H9 (cell line): ENCODE measurements at regions not wholly inside any gene's neighbourhood (a gene's known extent, or its start where the extent isn't known, plus 50 kb on each side); places are given as distances from the start of the nearest gene placed in this dataset.

Source experiments
- DNase-seq: peaks from one replicate; pipeline ENCODE4 v3.0.0-alpha.2; 2017
- H2AFZ ChIP-seq: one replicate; pipeline ENCODE4 v1.6.1; 2013; ENCODE audit warnings: mild to moderate bottlenecking, low read length, control low read depth, moderate library complexity
- H2AK5ac ChIP-seq: 2 replicates; pipeline ENCODE4 v1.6.1; 2013; ENCODE audit warnings: low read length, control low read depth, mixed read lengths; ENCODE audit not compliant: insufficient read length
- H2BK120ac ChIP-seq: one replicate; pipeline ENCODE4 v1.6.1; 2013; ENCODE audit warnings: low read depth, mild to moderate bottlenecking, low read length, control low read depth, inconsistent platforms; ENCODE audit not compliant: poor library complexity, severe bottlenecking
- H2BK12ac ChIP-seq: 2 replicates; pipeline ENCODE4 v1.6.1; 2013; ENCODE audit warnings: low read length, control low read depth, mixed read lengths, low read depth; ENCODE audit not compliant: insufficient read length
- H2BK15ac ChIP-seq: 2 replicates; pipeline ENCODE4 v1.6.1; 2013; ENCODE audit warnings: low read depth, low read length, control low read depth
- H2BK20ac ChIP-seq: one replicate; pipeline ENCODE4 v1.6.1; 2013; ENCODE audit warnings: low read depth, mild to moderate bottlenecking, low read length, control low read depth, inconsistent platforms; ENCODE audit not compliant: poor library complexity, severe bottlenecking
- H2BK5ac ChIP-seq: 2 replicates; pipeline ENCODE4 v1.6.1; 2013; ENCODE audit warnings: low read length, control low read depth, mixed read lengths; ENCODE audit not compliant: insufficient read length
- H3K14ac ChIP-seq: 2 replicates; pipeline ENCODE4 v1.6.1; 2013; ENCODE audit warnings: low read length, control low read depth; ENCODE audit not compliant: insufficient read depth
- H3K18ac ChIP-seq: 2 replicates; pipeline ENCODE4 v1.6.1; 2013; ENCODE audit warnings: low read depth, mild to moderate bottlenecking, mixed read lengths, low read length, control low read depth; ENCODE audit not compliant: insufficient read length
- H3K23ac ChIP-seq: 2 replicates; pipeline ENCODE4 v1.6.1; 2013; ENCODE audit warnings: low read length, control low read depth, mixed read lengths, low read depth; ENCODE audit not compliant: insufficient read length
- H3K23me2 ChIP-seq: 2 replicates; pipeline ENCODE4 v1.6.1; 2013; ENCODE audit warnings: low read depth, mild to moderate bottlenecking, mixed read lengths, low read length, control low read depth; ENCODE audit not compliant: insufficient read length, poor library complexity, severe bottlenecking
- H3K27ac ChIP-seq: 2 replicates; pipeline ENCODE4 v1.5.1; 2013; ENCODE audit warnings: low read length, control low read depth, mixed read lengths, low read depth; ENCODE audit not compliant: insufficient read length
- H3K27me3 ChIP-seq: 2 replicates; pipeline ENCODE4 v1.6.1; 2013; ENCODE audit warnings: low read length, control low read depth, inconsistent platforms; ENCODE audit not compliant: insufficient read depth
- H3K4ac ChIP-seq: 2 replicates; pipeline ENCODE4 v1.6.1; 2013; ENCODE audit warnings: low read depth, mild to moderate bottlenecking, control low read depth, inconsistent platforms, low read length, moderate library complexity
- H3K4me1 ChIP-seq: 2 replicates; pipeline ENCODE4 v1.6.1; 2013; ENCODE audit warnings: low read length, control low read depth, inconsistent platforms; ENCODE audit not compliant: insufficient read depth
- H3K4me2 ChIP-seq: 2 replicates; pipeline ENCODE4 v1.6.1; 2013; ENCODE audit warnings: low read length, control low read depth, mixed read lengths; ENCODE audit not compliant: insufficient read length, insufficient read depth
- H3K56ac ChIP-seq: 2 replicates; pipeline ENCODE4 v1.6.1; 2013; ENCODE audit warnings: low read depth, mild to moderate bottlenecking, mixed read lengths, low read length, control low read depth; ENCODE audit not compliant: insufficient read length
- H3K79me1 ChIP-seq: 2 replicates; pipeline ENCODE4 v1.6.1; 2013; ENCODE audit warnings: low read depth, mild to moderate bottlenecking, moderate library complexity, low read length, control low read depth, inconsistent platforms; ENCODE audit not compliant: insufficient read depth, poor library complexity, severe bottlenecking
- H3K79me2 ChIP-seq: 2 replicates; pipeline ENCODE4 v1.6.1; 2013; ENCODE audit warnings: low read length, control low read depth, inconsistent platforms; ENCODE audit not compliant: insufficient read depth
- H3K9ac ChIP-seq: 2 replicates; pipeline ENCODE4 v1.6.1; 2013; ENCODE audit warnings: low read length, control low read depth, mixed read lengths; ENCODE audit not compliant: insufficient read length; ENCODE audit errors: extremely low read depth
- H3K9me3 ChIP-seq: one replicate; pipeline ENCODE4 v1.6.1; 2013; ENCODE audit warnings: low read depth, low read length, inconsistent platforms; ENCODE audit not compliant: control insufficient read depth
- H3T11ph ChIP-seq: one replicate; pipeline ENCODE4 v1.6.1; 2013; ENCODE audit warnings: mild to moderate bottlenecking, low read length, control low read depth, inconsistent platforms
- H4K20me1 ChIP-seq: one replicate; pipeline ENCODE4 v1.6.1; 2013; ENCODE audit not compliant: control insufficient read depth, insufficient read length, insufficient read depth
- H4K5ac ChIP-seq: 2 replicates; pipeline ENCODE4 v1.6.1; 2013; ENCODE audit warnings: low read depth, mild to moderate bottlenecking, mixed read lengths, low read length, control low read depth; ENCODE audit not compliant: insufficient read length
- H4K8ac ChIP-seq: replicated peaks from 2 replicates; pipeline ENCODE4 v1.6.1; 2013; ENCODE audit warnings: low read length, control low read depth, mixed read lengths, low read depth; ENCODE audit not compliant: insufficient read length
- H4K91ac ChIP-seq: 2 replicates; pipeline ENCODE4 v1.6.1; 2013; ENCODE audit warnings: low read depth, mild to moderate bottlenecking, moderate library complexity, mixed read lengths, low read length, control low read depth; ENCODE audit not compliant: insufficient read length
- H3K27ac Mint-ChIP-seq, 3 experiments: 2 replicates in 2 of 3; 3 replicates in 1 of 3; pipeline ENCODE4 v1.8.0; 2020 to 2021; ENCODE audit warnings: mixed read lengths in 3 of 3, mild to moderate bottlenecking in 1 of 3, moderate library complexity in 1 of 3
- H3K27me3 Mint-ChIP-seq: 2 replicates; pipeline ENCODE4 v1.8.0; 2021; ENCODE audit warnings: low read depth, mild to moderate bottlenecking, moderate library complexity, mixed read lengths
- H3K36me3 Mint-ChIP-seq, 3 experiments: 2 replicates in 2 of 3; 3 replicates in 1 of 3; pipeline ENCODE4 v1.8.0; 2020 to 2021; ENCODE audit warnings: low read depth in 3 of 3, mixed read lengths in 3 of 3; ENCODE audit not compliant: insufficient read depth in 1 of 3
- H3K4me1 Mint-ChIP-seq, 2 experiments: 2 replicates each; pipeline ENCODE4 v1.8.0; 2020; ENCODE audit warnings: mixed read lengths in 2 of 2
- H3K4me3 Mint-ChIP-seq, 2 experiments: 2 replicates in 1 of 2; 3 replicates in 1 of 2; pipeline ENCODE4 v1.8.0; 2020 to 2021; ENCODE audit warnings: mild to moderate bottlenecking in 2 of 2, mixed read lengths in 2 of 2, moderate library complexity in 1 of 2
- H3K9me3 Mint-ChIP-seq, 2 experiments: 2 replicates in 1 of 2; 3 replicates in 1 of 2; pipeline ENCODE4 v1.8.0; 2020; ENCODE audit warnings: mild to moderate bottlenecking in 2 of 2, mixed read lengths in 2 of 2, moderate library complexity in 1 of 2
- CTCF ChIP-seq: fragments of 200-600 bp; sonication (generic); conservative IDR thresholded peaks from 3 replicates; pipeline ENCODE4 v1.8.0; 2021; ENCODE audit warnings: antibody characterized with exemption, mild to moderate bottlenecking
- WGBS: extraction: QIAGEN DNeasy Blood & Tissue Kit; methylation state at CpG from one replicate; pipeline ENCODE4 v1.1.7; 2013; ENCODE audit warnings: missing lambda C conversion rate, low lambda C conversion rate, mixed read lengths; ENCODE audit not compliant: insufficient read length; ENCODE audit errors: extremely low coverage; 5-methylcytosine and 5-hydroxymethylcytosine counted together

- Histone ChIP-seq H4K20me1 (no peaks in the 10 kb centered on the region), H3K14ac (no peak overlapping the region), H3T11ph (no peak overlapping the region), H3K79me1 (no peaks in the 10 kb centered on the region), H3K23ac (no peak overlapping the region), H3K4me1 (no peaks in the 10 kb centered on the region), H3K27me3 (no peaks in the 10 kb centered on the region), H2BK5ac (no peak overlapping the region), H2AFZ (no peak overlapping the region), H3K9ac (no peak overlapping the region), H4K91ac (no peak overlapping the region), H4K8ac (no peak overlapping the region), H3K18ac (no peak overlapping the region), H3K4me2 (no peak overlapping the region), H3K4ac (no peak overlapping the region), H2AK5ac (no peak overlapping the region), H2BK120ac (no peak overlapping the region), H3K27ac (no peak overlapping the region), H3K56ac (no peak overlapping the region), H2BK20ac (no peak overlapping the region), H2BK12ac (no peak overlapping the region), H3K23me2 (no peaks in the 10 kb centered on the region), H2BK15ac (no peak overlapping the region), H4K5ac (no peak overlapping the region), H3K9me3 (no peaks in the 10 kb centered on the region), H3K79me2 (no peaks in the 10 kb centered on the region)
- no peak overlapping the region; a peak in 1 of 7 replicates for H3K27ac Mint-ChIP-seq
- peaks cover 4% of the 10 kb centered on the region; the same call in 1 of the 2 replicates for H3K27me3 Mint-ChIP-seq
- WGBS, result no CpG with 5 or more reads among the region's 6 CpGs
- no peak for DNase-seq
- peaks cover 7 to 12% of the 10 kb centered on the region in 2 experiments for H3K4me1 Mint-ChIP-seq
- no peak for TF ChIP-seq CTCF
- peaks cover 9 to 14% of the 10 kb centered on the region in 2 experiments for H3K9me3 Mint-ChIP-seq
- H3K36me3 Mint-ChIP-seq, result peaks cover 0 to 11% (median 0%) of the 10 kb centered on the region in 3 experiments; a peak in 3 of 7 replicates
- no peak overlapping the region for H3K4me3 Mint-ChIP-seq
These were observed 194.2 kb downstream of the ACKR3 start for GRCh38 chr2:236763857-236764256.
